ENCODE measurements at regions not wholly inside any gene's neighbourhood (a gene's known extent, or its start where the extent isn't known, plus 50 kb on each side); places are given as distances from the start of the nearest gene placed in this dataset.
"Not testable (repeated sequence)": the region's sequence is repeated elsewhere in the genome, so short reads cannot be mapped to it uniquely, and the experiment has no call there.

GRCh38 chr12:33147292-33147691 is 250.7 kb upstream of the PKP2 start:
- not testable (repeated sequence) for H3K27ac Mint-ChIP-seq; H3K27me3 Mint-ChIP-seq (ENCODE audit: low read depth); H3K36me3 Mint-ChIP-seq (ENCODE audit: low read depth); DNase-seq (ENCODE audit: low spot score); H3K9me3 Mint-ChIP-seq; H3K4me3 Mint-ChIP-seq; H3K4me1 Mint-ChIP-seq (ENCODE audit: low read depth)

DNA sequence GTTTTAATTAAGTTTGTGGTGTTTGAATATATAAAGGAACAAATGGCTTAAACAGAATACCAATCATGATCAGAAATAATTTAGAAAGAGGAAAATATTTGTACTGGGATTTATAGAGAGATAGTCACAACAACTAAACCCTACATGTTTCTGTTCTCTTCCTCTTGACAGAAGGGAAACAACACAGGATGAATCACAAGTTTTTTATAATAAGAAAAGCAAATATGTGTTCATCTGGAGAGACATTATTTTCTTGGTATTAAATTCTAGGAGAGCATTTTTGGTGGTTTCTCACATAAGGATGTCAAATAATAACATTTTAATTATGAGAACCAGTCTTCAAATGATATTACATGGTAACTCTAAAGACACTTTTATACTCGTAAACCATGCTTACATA is 232.9 kb upstream of the PKP2 start:
- Mint-ChIP-seq H3K36me3 (ENCODE audit: low read depth) (no peaks in the 10 kb centered on the region), H3K27me3 (ENCODE audit: low read depth) (no peaks in the 10 kb centered on the region), H3K9me3 (peaks cover 7% of the 10 kb centered on the region), H3K4me3 (no peak overlapping the region), H3K4me1 (ENCODE audit: low read depth) (no peaks in the 10 kb centered on the region), H3K27ac (no peak overlapping the region)
- DNase-seq (ENCODE audit: low spot score), result no peak

GRCh38 chr12:33125755-33126154 is 229.2 kb upstream of the PKP2 start:
- no peaks in the 10 kb centered on the region for H3K27me3 Mint-ChIP-seq (ENCODE audit: low read depth)
- no peak overlapping the region for H3K27ac Mint-ChIP-seq
- H3K9me3 Mint-ChIP-seq, result peaks cover 3% of the 10 kb centered on the region
- no peaks in the 10 kb centered on the region for H3K36me3 Mint-ChIP-seq (ENCODE audit: low read depth)
- no peak overlapping the region for H3K4me3 Mint-ChIP-seq
- DNase-seq (ENCODE audit: low spot score), result no peak
- H3K4me1 Mint-ChIP-seq (ENCODE audit: low read depth), result no peaks in the 10 kb centered on the region

- no peaks in the 10 kb centered on the region for H3K27me3 Mint-ChIP-seq (ENCODE audit: low read depth)
- no peak for DNase-seq (ENCODE audit: low spot score)
- H3K27ac Mint-ChIP-seq, result no peak overlapping the region
- H3K36me3 Mint-ChIP-seq (ENCODE audit: low read depth), result no peaks in the 10 kb centered on the region
- H3K4me3 Mint-ChIP-seq, result no peak overlapping the region
- no peaks in the 10 kb centered on the region for H3K9me3 Mint-ChIP-seq
- H3K4me1 Mint-ChIP-seq (ENCODE audit: low read depth), result no peaks in the 10 kb centered on the region
Observed at GRCh38 chr12:33116284-33116683, 219.7 kb upstream of the PKP2 start.

DNA sequence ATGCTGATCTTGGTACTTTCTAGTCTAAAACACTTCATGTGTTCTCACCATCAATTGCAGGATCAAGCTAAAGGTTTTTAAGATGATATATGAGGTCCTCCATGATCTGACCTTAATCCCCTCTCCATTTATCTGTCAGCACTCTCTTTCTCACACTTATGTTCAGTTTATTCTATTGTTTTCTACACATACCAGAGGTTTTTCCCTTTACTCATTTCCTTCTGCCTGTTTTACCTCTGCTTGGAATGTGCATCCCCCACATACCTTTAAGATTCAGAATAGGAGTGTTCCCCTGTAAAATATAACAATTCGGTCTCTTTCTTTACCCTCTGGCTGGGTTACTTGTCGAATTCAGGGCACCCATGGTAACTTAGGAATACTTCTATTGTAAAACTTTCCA is 219.1 kb upstream of the PKP2 start:
- H3K9me3 Mint-ChIP-seq, result no peaks in the 10 kb centered on the region
- H3K4me1 Mint-ChIP-seq (ENCODE audit: low read depth), result no peaks in the 10 kb centered on the region
- H3K27me3 Mint-ChIP-seq (ENCODE audit: low read depth), result no peaks in the 10 kb centered on the region
- H3K27ac Mint-ChIP-seq, result no peak overlapping the region
- H3K36me3 Mint-ChIP-seq (ENCODE audit: low read depth), result no peaks in the 10 kb centered on the region
- no peak overlapping the region for H3K4me3 Mint-ChIP-seq
- DNase-seq (ENCODE audit: low spot score), result no peak

GRCh38 chr12:33111850-33112249 is 215.3 kb upstream of the PKP2 start:
- H3K4me1 Mint-ChIP-seq (ENCODE audit: low read depth), result no peaks in the 10 kb centered on the region

GRCh38 chr12:33107827-33108226 is 211.2 kb upstream of the PKP2 start:
- not testable (repeated sequence) for H3K4me3 Mint-ChIP-seq; DNase-seq (ENCODE audit: low spot score); H3K4me1 Mint-ChIP-seq (ENCODE audit: low read depth); H3K27ac Mint-ChIP-seq; H3K27me3 Mint-ChIP-seq (ENCODE audit: low read depth); H3K36me3 Mint-ChIP-seq (ENCODE audit: low read depth); H3K9me3 Mint-ChIP-seq

More at GRCh38 chr12:33111850-33112249, 215.3 kb upstream of the PKP2 start:
- H3K27me3 Mint-ChIP-seq (ENCODE audit: low read depth), result no peaks in the 10 kb centered on the region
- H3K27ac Mint-ChIP-seq, result no peak overlapping the region
- no peak for DNase-seq (ENCODE audit: low spot score)
- no peak overlapping the region for H3K4me3 Mint-ChIP-seq
- no peaks in the 10 kb centered on the region for H3K9me3 Mint-ChIP-seq
- H3K36me3 Mint-ChIP-seq (ENCODE audit: low read depth), result no peaks in the 10 kb centered on the region

DNA sequence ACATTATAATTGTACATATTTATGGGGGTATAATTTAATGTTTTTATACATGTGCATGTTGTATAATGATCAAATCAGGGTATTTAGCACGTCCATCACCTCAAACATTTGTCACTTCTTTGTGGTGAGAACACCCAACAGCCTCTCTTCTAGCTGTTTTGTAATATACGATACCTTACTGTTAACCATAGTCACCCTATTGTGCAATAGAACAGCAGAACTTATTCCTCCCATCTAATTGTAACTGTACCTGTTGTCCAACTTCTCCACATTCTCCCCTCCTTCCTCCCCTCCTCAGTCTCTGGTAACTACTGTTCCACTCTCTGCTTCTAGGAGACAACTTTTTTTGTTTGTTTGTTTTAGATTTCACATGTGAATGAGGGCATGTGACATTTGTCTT is 197.0 kb upstream of the PKP2 start:
- Mint-ChIP-seq H3K4me1 (ENCODE audit: low read depth) (no peaks in the 10 kb centered on the region), H3K9me3 (no peaks in the 10 kb centered on the region), H3K36me3 (ENCODE audit: low read depth) (no peaks in the 10 kb centered on the region), H3K27ac (no peak overlapping the region), H3K4me3 (no peak overlapping the region), H3K27me3 (ENCODE audit: low read depth) (no peaks in the 10 kb centered on the region)
- no peak for DNase-seq (ENCODE audit: low spot score)

GRCh38 chr12:33087876-33088275 is 191.3 kb upstream of the PKP2 start:
- not testable (repeated sequence) for H3K4me1 Mint-ChIP-seq (ENCODE audit: low read depth); DNase-seq (ENCODE audit: low spot score); H3K27ac Mint-ChIP-seq; H3K4me3 Mint-ChIP-seq; H3K36me3 Mint-ChIP-seq (ENCODE audit: low read depth); H3K27me3 Mint-ChIP-seq (ENCODE audit: low read depth); H3K9me3 Mint-ChIP-seq

DNA sequence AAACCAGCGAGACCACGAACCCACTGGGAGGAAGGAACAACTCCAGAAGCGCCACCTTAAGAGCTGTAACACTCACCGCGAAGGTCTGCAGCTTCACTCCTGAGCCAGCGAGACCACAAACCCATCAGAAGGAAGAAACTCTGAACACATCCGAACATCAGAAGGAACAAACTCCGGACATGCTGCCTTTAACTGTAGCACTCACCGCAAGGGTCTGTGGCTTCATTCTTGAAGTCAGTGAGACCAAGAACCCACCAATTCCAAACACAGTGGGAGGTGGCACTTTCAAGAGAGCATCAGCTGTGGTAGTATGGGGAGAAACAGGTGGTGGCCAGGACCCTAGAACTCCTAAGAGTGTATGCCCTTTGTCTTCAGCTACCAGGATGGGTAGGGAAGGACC is 179.8 kb upstream of the PKP2 start:
- H3K27ac Mint-ChIP-seq; H3K36me3 Mint-ChIP-seq (ENCODE audit: low read depth); DNase-seq (ENCODE audit: low spot score); H3K27me3 Mint-ChIP-seq (ENCODE audit: low read depth); H3K4me3 Mint-ChIP-seq; H3K4me1 Mint-ChIP-seq (ENCODE audit: low read depth): not testable (repeated sequence)
- peaks cover 16% of the 10 kb centered on the region for H3K9me3 Mint-ChIP-seq

DNA sequence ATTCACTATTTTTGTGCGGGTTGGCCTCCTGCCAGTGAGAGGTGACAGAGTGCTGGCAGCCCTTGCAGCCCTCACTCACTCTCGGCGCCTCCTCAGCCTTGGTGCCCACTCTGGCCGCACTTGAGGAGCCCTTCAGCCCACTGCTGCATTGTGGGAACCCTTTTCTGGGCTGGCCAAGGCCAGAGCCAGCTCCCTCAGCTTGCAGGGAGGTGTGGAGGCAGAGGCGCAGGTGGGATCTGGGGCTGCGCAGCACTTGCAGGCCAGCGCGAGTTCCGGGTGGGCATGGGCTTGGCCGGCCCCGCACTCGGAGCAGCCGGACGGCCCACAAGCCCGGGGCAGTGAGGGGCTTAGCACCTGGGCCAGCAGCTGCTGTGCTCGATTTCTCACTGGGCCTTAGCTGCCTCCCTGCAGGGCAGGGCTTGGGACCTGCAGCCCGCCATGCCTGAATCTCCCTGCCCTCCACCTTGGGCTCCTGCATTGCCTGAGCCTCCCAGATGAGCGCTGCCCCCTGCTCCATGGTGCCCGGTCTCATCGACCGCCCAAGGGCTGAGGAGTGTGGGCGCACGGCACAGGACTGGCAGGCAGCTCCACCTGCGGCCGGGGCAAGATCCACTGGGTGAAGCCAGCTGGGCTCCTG is 178.7 kb upstream of the PKP2 start:
- not testable (repeated sequence) for H3K27me3 Mint-ChIP-seq (ENCODE audit: low read depth); H3K4me1 Mint-ChIP-seq (ENCODE audit: low read depth); H3K36me3 Mint-ChIP-seq (ENCODE audit: low read depth); H3K27ac Mint-ChIP-seq; H3K4me3 Mint-ChIP-seq; DNase-seq (ENCODE audit: low spot score)
- H3K9me3 Mint-ChIP-seq, result peaks cover 16% of the 10 kb centered on the region

DNA sequence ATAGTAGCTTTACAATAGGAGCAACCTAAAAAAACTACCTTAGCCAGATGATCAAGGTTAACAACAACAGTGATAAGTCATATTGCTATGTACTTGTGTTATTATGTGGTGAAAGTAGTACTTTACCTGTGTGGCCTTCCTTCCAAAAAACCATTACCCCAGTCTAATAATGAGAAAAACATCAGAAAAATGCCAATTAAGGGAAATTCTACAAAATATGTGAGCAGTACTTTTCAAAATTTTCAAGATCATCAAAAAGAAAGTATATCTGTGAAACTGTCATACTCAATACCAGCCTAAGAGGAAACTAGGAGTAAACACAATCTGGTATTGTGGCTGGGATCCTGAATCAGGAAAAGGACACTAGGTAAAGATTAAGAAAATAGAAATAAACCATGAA is 165.3 kb upstream of the PKP2 start:
- H3K36me3 Mint-ChIP-seq (ENCODE audit: low read depth), result no peaks in the 10 kb centered on the region
- H3K9me3 Mint-ChIP-seq, result no peaks in the 10 kb centered on the region
- no peak for DNase-seq (ENCODE audit: low spot score)
- H3K4me3 Mint-ChIP-seq, result no peak overlapping the region
- no peak overlapping the region for H3K27ac Mint-ChIP-seq
- H3K4me1 Mint-ChIP-seq (ENCODE audit: low read depth), result no peaks in the 10 kb centered on the region
- no peaks in the 10 kb centered on the region for H3K27me3 Mint-ChIP-seq (ENCODE audit: low read depth)

DNA sequence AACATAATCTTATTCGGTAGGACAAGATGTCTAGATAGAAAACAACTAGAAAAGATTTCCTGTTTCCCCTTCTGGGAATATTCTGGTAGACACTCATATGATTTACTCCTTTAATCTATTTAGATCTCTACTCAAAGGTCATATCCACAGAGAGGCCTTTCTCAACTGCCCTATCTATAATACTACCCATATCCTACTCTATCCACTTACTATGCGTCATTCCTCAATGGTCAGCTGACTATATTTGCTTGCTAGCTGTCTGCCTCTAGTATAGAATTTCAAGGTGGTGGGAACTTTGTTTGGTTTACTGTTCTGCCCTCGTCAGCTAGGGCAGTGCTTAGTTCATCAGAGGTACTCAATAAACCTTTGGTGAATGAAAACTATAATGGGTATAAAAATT is 157.8 kb upstream of the PKP2 start:
- H3K4me3 Mint-ChIP-seq, result no peak overlapping the region
- H3K27me3 Mint-ChIP-seq (ENCODE audit: low read depth), result no peaks in the 10 kb centered on the region
- H3K9me3 Mint-ChIP-seq, result peaks cover 5% of the 10 kb centered on the region
- no peaks in the 10 kb centered on the region for H3K4me1 Mint-ChIP-seq (ENCODE audit: low read depth)
- no peak overlapping the region for H3K27ac Mint-ChIP-seq
- no peaks in the 10 kb centered on the region for H3K36me3 Mint-ChIP-seq (ENCODE audit: low read depth)
- no peak for DNase-seq (ENCODE audit: low spot score)

GRCh38 chr12:33052141-33053051 is 155.8 kb upstream of the PKP2 start:
- no peak overlapping the region for H3K4me3 Mint-ChIP-seq
- H3K36me3 Mint-ChIP-seq (ENCODE audit: low read depth), result no peaks in the 10 kb centered on the region
- peaks cover 5% of the 10 kb centered on the region for H3K9me3 Mint-ChIP-seq
- H3K27ac Mint-ChIP-seq, result no peak overlapping the region
- no peaks in the 10 kb centered on the region for H3K27me3 Mint-ChIP-seq (ENCODE audit: low read depth)
- DNase-seq (ENCODE audit: low spot score), result no peak
- H3K4me1 Mint-ChIP-seq (ENCODE audit: low read depth), result no peaks in the 10 kb centered on the region

- Mint-ChIP-seq H3K4me1 (ENCODE audit: low read depth) (no peaks in the 10 kb centered on the region), H3K36me3 (ENCODE audit: low read depth) (no peaks in the 10 kb centered on the region), H3K27me3 (ENCODE audit: low read depth) (no peaks in the 10 kb centered on the region), H3K9me3 (no peaks in the 10 kb centered on the region), H3K4me3 (no peak overlapping the region), H3K27ac (no peak overlapping the region)
- no peak for DNase-seq (ENCODE audit: low spot score)
Observed at GRCh38 chr12:33047666-33048065, 151.1 kb upstream of the PKP2 start.
